HepG2 (cell line): ENCODE measurements at regions not wholly inside any gene's neighbourhood (a gene's known extent, or its start where the extent isn't known, plus 50 kb on each side); places are given as distances from the start of the nearest gene placed in this dataset.

Experiments
- MAZ ChIP-seq, 2 experiments: sonication (generic) in 1 of 2; formaldehyde crosslinking in 1 of 2; IDR thresholded peaks; 2 replicates each; pipeline versions ENCODE4 v1.5.0 to v1.6.1; 2012 to 2020; ENCODE audit warnings: low read depth in 2 of 2, mild to moderate bottlenecking in 2 of 2, borderline replicate concordance in 1 of 2, improper control_type of control experiment in 1 of 2, low read length in 1 of 2, missing genetic modification reagents in 1 of 2, moderate library complexity in 1 of 2
- RCOR2 ChIP-seq: IDR thresholded peaks from 2 replicates; pipeline ENCODE4 v1.6.1; 2016; ENCODE audit warnings: missing biosample characterization, missing genetic modification reagents
- TF ChIP-seq, protein P1 (sequence below): sonication (generic); formaldehyde crosslinking; IDR thresholded peaks from 2 replicates; pipeline ENCODE4 v1.4.0; 2020; ENCODE audit warnings: mild to moderate bottlenecking, missing genetic modification reagents

- TF ChIP-seq RCOR2 (CRISPR knock-in tag) (no peak), MAZ (IDR thresholded peaks at IDR 0.05; ENCODE audit: borderline replicate concordance, low read depth, low read length) (no peak), MAZ (CRISPR knock-in tag; IDR thresholded peaks at IDR 0.05; ENCODE audit: low read depth) (no peak)
- TF ChIP-seq, protein P1, sequence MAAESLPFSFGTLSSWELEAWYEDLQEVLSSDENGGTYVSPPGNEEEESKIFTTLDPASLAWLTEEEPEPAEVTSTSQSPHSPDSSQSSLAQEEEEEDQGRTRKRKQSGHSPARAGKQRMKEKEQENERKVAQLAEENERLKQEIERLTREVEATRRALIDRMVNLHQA (CRISPR knock-in tag): no peak
Observed at GRCh38 chr11:24163841-24164240, 333.0 kb upstream of the LUZP2 start.
